ENCODE measurements at regions not wholly inside any gene's neighbourhood (a gene's known extent, or its start where the extent isn't known, plus 50 kb on each side); places are given as distances from the start of the nearest gene placed in this dataset.

DNA sequence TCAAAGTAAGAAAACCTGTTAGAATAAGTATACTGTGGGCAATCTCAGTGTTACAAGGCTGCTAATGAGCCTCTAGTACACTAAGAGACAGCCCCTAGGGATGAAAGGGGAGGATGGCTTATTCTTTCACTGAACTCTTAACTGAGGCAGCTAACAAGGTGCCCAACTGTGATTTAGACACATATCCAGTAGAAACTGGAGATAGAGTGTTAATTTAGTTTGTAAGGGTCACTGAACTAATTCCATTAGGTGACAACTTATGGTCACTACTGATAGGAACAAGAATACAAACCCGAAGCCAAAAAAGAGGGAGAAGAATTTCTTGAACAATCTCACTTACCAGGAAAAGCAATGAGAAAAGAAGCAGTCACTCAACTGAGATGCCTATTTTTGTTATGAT lies 1010.6 kb downstream of the PCDH9 start:
- Histone ChIP-seq H3K9me2 (replicated peaks; ENCODE audit: low read depth, low read length) (no peaks in the 10 kb centered on the region), H3K27me3 (ENCODE audit: insufficient read depth, low read length, poor library complexity, severe bottlenecking) (no peaks in the 10 kb centered on the region), H3K4me3 (ENCODE audit: low read length, poor library complexity, severe bottlenecking) (no peak overlapping the region), H3K79me2 (ENCODE audit: insufficient read depth, low read length) (no peaks in the 10 kb centered on the region), H4K20me1 (ENCODE audit: insufficient read depth, low read length, poor library complexity, severe bottlenecking) (no peaks in the 10 kb centered on the region), H2AFZ (ENCODE audit: low read length) (no peak overlapping the region), H3K4me1 (ENCODE audit: insufficient read depth, low read length, poor library complexity, severe bottlenecking) (no peaks in the 10 kb centered on the region), H3K36me3 (ENCODE audit: insufficient read depth, low read length) (no peaks in the 10 kb centered on the region), H3K9ac (ENCODE audit: low read depth, low read length, poor library complexity, severe bottlenecking) (no peak overlapping the region), H3F3A (ENCODE audit: low read depth) (no peaks in the 10 kb centered on the region), H3K4me2 (ENCODE audit: low read depth, low read length, poor library complexity, severe bottlenecking) (no peak overlapping the region), H3K9me3 (ENCODE audit: insufficient read depth, low read depth, low read length) (no peaks in the 10 kb centered on the region)
- TF ChIP-seq, protein P1, sequence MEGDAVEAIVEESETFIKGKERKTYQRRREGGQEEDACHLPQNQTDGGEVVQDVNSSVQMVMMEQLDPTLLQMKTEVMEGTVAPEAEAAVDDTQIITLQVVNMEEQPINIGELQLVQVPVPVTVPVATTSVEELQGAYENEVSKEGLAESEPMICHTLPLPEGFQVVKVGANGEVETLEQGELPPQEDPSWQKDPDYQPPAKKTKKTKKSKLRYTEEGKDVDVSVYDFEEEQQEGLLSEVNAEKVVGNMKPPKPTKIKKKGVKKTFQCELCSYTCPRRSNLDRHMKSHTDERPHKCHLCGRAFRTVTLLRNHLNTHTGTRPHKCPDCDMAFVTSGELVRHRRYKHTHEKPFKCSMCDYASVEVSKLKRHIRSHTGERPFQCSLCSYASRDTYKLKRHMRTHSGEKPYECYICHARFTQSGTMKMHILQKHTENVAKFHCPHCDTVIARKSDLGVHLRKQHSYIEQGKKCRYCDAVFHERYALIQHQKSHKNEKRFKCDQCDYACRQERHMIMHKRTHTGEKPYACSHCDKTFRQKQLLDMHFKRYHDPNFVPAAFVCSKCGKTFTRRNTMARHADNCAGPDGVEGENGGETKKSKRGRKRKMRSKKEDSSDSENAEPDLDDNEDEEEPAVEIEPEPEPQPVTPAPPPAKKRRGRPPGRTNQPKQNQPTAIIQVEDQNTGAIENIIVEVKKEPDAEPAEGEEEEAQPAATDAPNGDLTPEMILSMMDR (conservative IDR thresholded peaks at IDR 0.05; ENCODE audit: low read length) = no peak
- TF ChIP-seq EZH2phosphoT487 (IDR thresholded peaks at IDR 0.05; ENCODE audit: borderline replicate concordance) = no peak

DNA sequence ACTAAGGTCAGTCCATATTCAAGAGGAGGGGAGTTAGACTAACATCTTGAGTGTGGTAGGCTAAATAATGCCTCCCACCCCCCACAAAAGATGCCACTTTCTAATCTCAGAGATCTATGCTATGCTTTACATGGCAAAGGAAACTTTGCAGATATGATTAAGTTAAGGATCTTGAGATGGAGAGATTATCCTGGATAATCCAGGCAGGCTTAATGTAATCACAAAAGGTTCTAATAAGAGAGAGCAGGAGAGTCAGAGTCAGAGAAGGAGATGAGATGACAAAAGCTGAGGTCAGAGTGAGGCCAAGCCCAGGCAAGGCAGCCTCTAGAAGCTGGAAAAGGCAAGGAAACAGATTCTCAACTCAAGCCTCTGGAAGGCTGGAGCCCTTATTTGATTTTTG lies 1011.6 kb downstream of the PCDH9 start:
- no peaks in the 10 kb centered on the region for H3F3A ChIP-seq (ENCODE audit: low read depth)
- H3K9ac ChIP-seq (ENCODE audit: low read depth, low read length, poor library complexity, severe bottlenecking) = no peak overlapping the region
- no peak overlapping the region for H2AFZ ChIP-seq (ENCODE audit: low read length)
- H3K4me2 ChIP-seq (ENCODE audit: low read depth, low read length, poor library complexity, severe bottlenecking) = no peak overlapping the region
- H3K9me3 ChIP-seq (ENCODE audit: insufficient read depth, low read depth, low read length) = no peaks in the 10 kb centered on the region
- H3K9me2 ChIP-seq (replicated peaks; ENCODE audit: low read depth, low read length) = no peaks in the 10 kb centered on the region
- no peaks in the 10 kb centered on the region for H3K4me1 ChIP-seq (ENCODE audit: insufficient read depth, low read length, poor library complexity, severe bottlenecking)
- H3K36me3 ChIP-seq (ENCODE audit: insufficient read depth, low read length) = no peaks in the 10 kb centered on the region
- H3K4me3 ChIP-seq (ENCODE audit: low read length, poor library complexity, severe bottlenecking) = no peak overlapping the region
- H3K79me2 ChIP-seq (ENCODE audit: insufficient read depth, low read length) = no peaks in the 10 kb centered on the region
- no peaks in the 10 kb centered on the region for H3K27me3 ChIP-seq (ENCODE audit: insufficient read depth, low read length, poor library complexity, severe bottlenecking)
- no peaks in the 10 kb centered on the region for H4K20me1 ChIP-seq (ENCODE audit: insufficient read depth, low read length, poor library complexity, severe bottlenecking)
- TF ChIP-seq, protein P1 (conservative IDR thresholded peaks at IDR 0.05; ENCODE audit: low read length) = no peak
- no peak for TF ChIP-seq EZH2phosphoT487 (IDR thresholded peaks at IDR 0.05; ENCODE audit: borderline replicate concordance)

DNA sequence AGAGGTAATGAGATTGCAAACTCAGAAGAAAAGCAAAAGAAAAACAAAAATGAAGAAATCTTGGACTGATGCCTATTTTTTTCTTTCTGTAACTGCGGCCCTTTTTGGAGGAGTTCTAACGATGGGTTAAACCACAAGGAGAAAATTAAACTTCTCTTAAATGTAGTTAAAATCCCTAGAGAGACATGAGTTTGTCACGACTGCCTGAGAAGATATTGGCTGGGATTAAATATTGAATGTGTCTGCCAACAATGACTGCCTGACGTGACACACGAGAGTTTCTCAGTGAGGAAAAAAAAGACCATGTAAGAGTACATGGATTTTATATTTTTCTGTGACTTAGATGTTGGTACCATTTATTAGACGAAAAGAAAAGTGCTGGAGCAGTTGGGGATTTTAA lies 1013.4 kb downstream of the PCDH9 start:
- no peaks in the 10 kb centered on the region for H3K9me2 ChIP-seq (replicated peaks; ENCODE audit: low read depth, low read length)
- H3K4me3 ChIP-seq (ENCODE audit: low read length, poor library complexity, severe bottlenecking) = no peak overlapping the region
- H3K9me3 ChIP-seq (ENCODE audit: insufficient read depth, low read depth, low read length) = no peaks in the 10 kb centered on the region
- TF ChIP-seq EZH2phosphoT487 (IDR thresholded peaks at IDR 0.05; ENCODE audit: borderline replicate concordance) = no peak
- TF ChIP-seq, protein P1 (conservative IDR thresholded peaks at IDR 0.05; ENCODE audit: low read length) = no peak
- no peak overlapping the region for H2AFZ ChIP-seq (ENCODE audit: low read length)
- H3K79me2 ChIP-seq (ENCODE audit: insufficient read depth, low read length) = no peaks in the 10 kb centered on the region
- H3K4me1 ChIP-seq (ENCODE audit: insufficient read depth, low read length, poor library complexity, severe bottlenecking) = no peaks in the 10 kb centered on the region
- H3K4me2 ChIP-seq (ENCODE audit: low read depth, low read length, poor library complexity, severe bottlenecking) = no peak overlapping the region
- H3K36me3 ChIP-seq (ENCODE audit: insufficient read depth, low read length) = no peaks in the 10 kb centered on the region
- no peaks in the 10 kb centered on the region for H3F3A ChIP-seq (ENCODE audit: low read depth)
- no peaks in the 10 kb centered on the region for H4K20me1 ChIP-seq (ENCODE audit: insufficient read depth, low read length, poor library complexity, severe bottlenecking)
- H3K9ac ChIP-seq (ENCODE audit: low read depth, low read length, poor library complexity, severe bottlenecking) = no peak overlapping the region
- no peaks in the 10 kb centered on the region for H3K27me3 ChIP-seq (ENCODE audit: insufficient read depth, low read length, poor library complexity, severe bottlenecking)

All from Loucy (cell line).